ENCODE measurements at regions not wholly inside any gene's neighbourhood (a gene's known extent, or its start where the extent isn't known, plus 50 kb on each side); places are given as distances from the start of the nearest gene placed in this dataset.

- no peak for TF ChIP-seq MEF2A (IDR thresholded peaks at IDR 0.05; ENCODE audit: insufficient read depth, low read depth, low read length)
- TF ChIP-seq, protein P1, sequence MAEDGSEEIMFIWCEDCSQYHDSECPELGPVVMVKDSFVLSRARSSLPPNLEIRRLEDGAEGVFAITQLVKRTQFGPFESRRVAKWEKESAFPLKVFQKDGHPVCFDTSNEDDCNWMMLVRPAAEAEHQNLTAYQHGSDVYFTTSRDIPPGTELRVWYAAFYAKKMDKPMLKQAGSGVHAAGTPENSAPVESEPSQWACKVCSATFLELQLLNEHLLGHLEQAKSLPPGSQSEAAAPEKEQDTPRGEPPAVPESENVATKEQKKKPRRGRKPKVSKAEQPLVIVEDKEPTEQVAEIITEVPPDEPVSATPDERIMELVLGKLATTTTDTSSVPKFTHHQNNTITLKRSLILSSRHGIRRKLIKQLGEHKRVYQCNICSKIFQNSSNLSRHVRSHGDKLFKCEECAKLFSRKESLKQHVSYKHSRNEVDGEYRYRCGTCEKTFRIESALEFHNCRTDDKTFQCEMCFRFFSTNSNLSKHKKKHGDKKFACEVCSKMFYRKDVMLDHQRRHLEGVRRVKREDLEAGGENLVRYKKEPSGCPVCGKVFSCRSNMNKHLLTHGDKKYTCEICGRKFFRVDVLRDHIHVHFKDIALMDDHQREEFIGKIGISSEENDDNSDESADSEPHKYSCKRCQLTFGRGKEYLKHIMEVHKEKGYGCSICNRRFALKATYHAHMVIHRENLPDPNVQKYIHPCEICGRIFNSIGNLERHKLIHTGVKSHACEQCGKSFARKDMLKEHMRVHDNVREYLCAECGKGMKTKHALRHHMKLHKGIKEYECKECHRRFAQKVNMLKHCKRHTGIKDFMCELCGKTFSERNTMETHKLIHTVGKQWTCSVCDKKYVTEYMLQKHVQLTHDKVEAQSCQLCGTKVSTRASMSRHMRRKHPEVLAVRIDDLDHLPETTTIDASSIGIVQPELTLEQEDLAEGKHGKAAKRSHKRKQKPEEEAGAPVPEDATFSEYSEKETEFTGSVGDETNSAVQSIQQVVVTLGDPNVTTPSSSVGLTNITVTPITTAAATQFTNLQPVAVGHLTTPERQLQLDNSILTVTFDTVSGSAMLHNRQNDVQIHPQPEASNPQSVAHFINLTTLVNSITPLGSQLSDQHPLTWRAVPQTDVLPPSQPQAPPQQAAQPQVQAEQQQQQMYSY (CRISPR knock-in tag; IDR thresholded peaks at IDR 0.05) = no peak
- TF ChIP-seq, protein P2, sequence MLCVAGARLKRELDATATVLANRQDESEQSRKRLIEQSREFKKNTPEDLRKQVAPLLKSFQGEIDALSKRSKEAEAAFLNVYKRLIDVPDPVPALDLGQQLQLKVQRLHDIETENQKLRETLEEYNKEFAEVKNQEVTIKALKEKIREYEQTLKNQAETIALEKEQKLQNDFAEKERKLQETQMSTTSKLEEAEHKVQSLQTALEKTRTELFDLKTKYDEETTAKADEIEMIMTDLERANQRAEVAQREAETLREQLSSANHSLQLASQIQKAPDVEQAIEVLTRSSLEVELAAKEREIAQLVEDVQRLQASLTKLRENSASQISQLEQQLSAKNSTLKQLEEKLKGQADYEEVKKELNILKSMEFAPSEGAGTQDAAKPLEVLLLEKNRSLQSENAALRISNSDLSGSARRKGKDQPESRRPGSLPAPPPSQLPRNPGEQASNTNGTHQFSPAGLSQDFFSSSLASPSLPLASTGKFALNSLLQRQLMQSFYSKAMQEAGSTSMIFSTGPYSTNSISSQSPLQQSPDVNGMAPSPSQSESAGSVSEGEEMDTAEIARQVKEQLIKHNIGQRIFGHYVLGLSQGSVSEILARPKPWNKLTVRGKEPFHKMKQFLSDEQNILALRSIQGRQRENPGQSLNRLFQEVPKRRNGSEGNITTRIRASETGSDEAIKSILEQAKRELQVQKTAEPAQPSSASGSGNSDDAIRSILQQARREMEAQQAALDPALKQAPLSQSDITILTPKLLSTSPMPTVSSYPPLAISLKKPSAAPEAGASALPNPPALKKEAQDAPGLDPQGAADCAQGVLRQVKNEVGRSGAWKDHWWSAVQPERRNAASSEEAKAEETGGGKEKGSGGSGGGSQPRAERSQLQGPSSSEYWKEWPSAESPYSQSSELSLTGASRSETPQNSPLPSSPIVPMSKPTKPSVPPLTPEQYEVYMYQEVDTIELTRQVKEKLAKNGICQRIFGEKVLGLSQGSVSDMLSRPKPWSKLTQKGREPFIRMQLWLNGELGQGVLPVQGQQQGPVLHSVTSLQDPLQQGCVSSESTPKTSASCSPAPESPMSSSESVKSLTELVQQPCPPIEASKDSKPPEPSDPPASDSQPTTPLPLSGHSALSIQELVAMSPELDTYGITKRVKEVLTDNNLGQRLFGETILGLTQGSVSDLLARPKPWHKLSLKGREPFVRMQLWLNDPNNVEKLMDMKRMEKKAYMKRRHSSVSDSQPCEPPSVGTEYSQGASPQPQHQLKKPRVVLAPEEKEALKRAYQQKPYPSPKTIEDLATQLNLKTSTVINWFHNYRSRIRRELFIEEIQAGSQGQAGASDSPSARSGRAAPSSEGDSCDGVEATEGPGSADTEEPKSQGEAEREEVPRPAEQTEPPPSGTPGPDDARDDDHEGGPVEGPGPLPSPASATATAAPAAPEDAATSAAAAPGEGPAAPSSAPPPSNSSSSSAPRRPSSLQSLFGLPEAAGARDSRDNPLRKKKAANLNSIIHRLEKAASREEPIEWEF (IDR thresholded peaks at IDR 0.05; ENCODE audit: insufficient replicate concordance, low read depth, low read length) = no peak
- TF ChIP-seq KAT2A (conservative IDR thresholded peaks at IDR 0.05; ENCODE audit: control insufficient read depth, low read depth, low read length) = no peak
- no peak for TF ChIP-seq PAX5 (IDR thresholded peaks at IDR 0.05; ENCODE audit: borderline replicate concordance, low read depth, low read length)
- no peak for TF ChIP-seq JUNB (IDR thresholded peaks at IDR 0.05)
- TF ChIP-seq YBX1 (IDR thresholded peaks at IDR 0.05) = no peak
These were observed 289.7 kb downstream of the DKK2 start (continued) for GRCh38 chr4:106746451-106746850.
